SK-N-SH (cell line): ENCODE measurements at regions not wholly inside any gene's neighbourhood (a gene's known extent, or its start where the extent isn't known, plus 50 kb on each side); places are given as distances from the start of the nearest gene placed in this dataset.

Experiments
- CTCF ChIA-PET: fragments of 300-600, 350-600 bp; formaldehyde crosslinking; extraction: SDS; loops from one replicate; lab custom pipeline; 2021; lab: Yijun Ruan, JAX
- POLR2A ChIA-PET: fragments of 350-600 bp; sonication (Branson Sonifier 250); formaldehyde crosslinking; extraction: SDS; loops from one replicate; lab custom pipeline; 2020; ENCODE audit warnings: antibody characterized with exemption, inconsistent platforms; lab: Yijun Ruan, JAX
- DNase-seq: peaks from one replicate; pipeline ENCODE4 v3.0.0; 2012
- H2AFZ ChIP-seq: fragments of 200-600 bp; sonication (generic); 2 replicates; pipeline ENCODE4 v1.8.1; 2016; ENCODE audit warnings: antibody characterized with exemption, mild to moderate bottlenecking, low read depth
- H3F3A ChIP-seq: fragments of 200-600 bp; sonication (generic); replicated peaks from 2 replicates; pipeline ENCODE3; 2016; ENCODE audit warnings: antibody characterized with exemption, mild to moderate bottlenecking; ENCODE audit not compliant: insufficient read depth
- H3K27ac ChIP-seq, 2 experiments: fragments of 200-500 bp in 1 of 2; fragments of 200-600 bp in 1 of 2; sonication (Bioruptor generic) in 1 of 2; sonication (generic), shearing (Covaris generic) in 1 of 2; 2 replicates each; pipeline versions ENCODE4 v1.5.1 to v1.6.1; 2014 to 2016; ENCODE audit warnings: low read depth in 2 of 2, inconsistent platforms in 1 of 2, low read length in 1 of 2, mild to moderate bottlenecking in 1 of 2, mixed read lengths in 1 of 2
- H3K27me3 ChIP-seq: fragments of 200-600 bp; sonication (generic), shearing (Covaris generic); 2 replicates; pipeline ENCODE4 v1.6.1; 2016; ENCODE audit warnings: mixed run types; ENCODE audit not compliant: insufficient read depth
- H3K36me3 ChIP-seq, 2 experiments: fragments of 200-500 bp in 1 of 2; fragments of 200-600 bp in 1 of 2; sonication (Bioruptor generic) in 1 of 2; sonication (generic) in 1 of 2; replicated peaks in 1 of 2; 2 replicates each; pipeline versions ENCODE3 to v1.5.1; 2014 to 2016; ENCODE audit warnings: low read length in 1 of 2, mild to moderate bottlenecking in 1 of 2; ENCODE audit not compliant: insufficient read depth in 2 of 2, control insufficient read depth in 1 of 2
- H3K4me1 ChIP-seq, 2 experiments: fragments of 200-500 bp in 1 of 2; fragments of 200-600 bp in 1 of 2; sonication (Bioruptor generic) in 1 of 2; sonication (generic), shearing (Covaris generic) in 1 of 2; 2 replicates each; pipeline versions ENCODE4 v1.5.1 to v1.6.1; 2014 to 2016; ENCODE audit warnings: low read depth in 1 of 2, low read length in 1 of 2, mixed run types in 1 of 2; ENCODE audit not compliant: insufficient read depth in 2 of 2, control insufficient read depth in 1 of 2
- H3K4me2 ChIP-seq: fragments of 200-600 bp; sonication (generic), shearing (Covaris generic); 2 replicates; pipeline ENCODE4 v1.6.1; 2017; ENCODE audit warnings: mixed run types
- H3K4me3 ChIP-seq, 2 experiments: fragments of 200-500 bp in 1 of 2; fragments of 200-600 bp in 1 of 2; sonication (Bioruptor generic) in 1 of 2; sonication (generic), shearing (Covaris generic) in 1 of 2; 2 replicates each; pipeline versions ENCODE4 v1.5.1 to v1.8.1; 2014 to 2016; ENCODE audit warnings: low read depth in 2 of 2, inconsistent platforms in 1 of 2, low read length in 1 of 2, mild to moderate bottlenecking in 1 of 2, mixed read lengths in 1 of 2, moderate library complexity in 1 of 2
- H3K79me2 ChIP-seq: fragments of 200-600 bp; sonication (generic); 2 replicates; pipeline ENCODE4 v1.8.1; 2017; ENCODE audit warnings: mild to moderate bottlenecking; ENCODE audit not compliant: insufficient read depth
- H3K9ac ChIP-seq: fragments of 200-600 bp; sonication (generic); 2 replicates; pipeline ENCODE4 v1.6.1; 2017; ENCODE audit warnings: mixed run types
- H3K9me2 ChIP-seq: fragments of 200-600 bp; sonication (generic); 2 replicates; pipeline ENCODE4 v1.6.1; 2017; ENCODE audit warnings: mixed run types
- H3K9me3 ChIP-seq: fragments of 200-600 bp; sonication (generic); 2 replicates; pipeline ENCODE4 v1.6.1; 2017; ENCODE audit warnings: mixed run types, mild to moderate bottlenecking, moderate library complexity
- H4K20me1 ChIP-seq: fragments of 200-600 bp; sonication (generic); 2 replicates; pipeline ENCODE4 v1.6.1; 2017; ENCODE audit warnings: mild to moderate bottlenecking, mixed run types; ENCODE audit not compliant: insufficient read depth
- CTCF ChIP-seq: fragments of 200-600 bp; sonication (generic); IDR thresholded peaks from 2 replicates; pipeline ENCODE4 v1.6.1; 2017; ENCODE audit warnings: antibody characterized with exemption, mild to moderate bottlenecking, moderate library complexity
- ELF1 ChIP-seq: IDR thresholded peaks from 2 replicates; pipeline ENCODE4 v1.4.0; 2012
- FOSL2 ChIP-seq: IDR thresholded peaks from 2 replicates; pipeline ENCODE4 v1.4.0; 2012; ENCODE audit warnings: low read depth, mild to moderate bottlenecking, moderate library complexity, borderline replicate concordance
- FOXJ3 ChIP-seq: sonication (generic); formaldehyde crosslinking; IDR thresholded peaks from 2 replicates; pipeline ENCODE4 v1.5.1; 2020; ENCODE audit warnings: mild to moderate bottlenecking, missing genetic modification reagents
- FOXM1 ChIP-seq: IDR thresholded peaks from 2 replicates; pipeline ENCODE4 v1.4.0; 2012; ENCODE audit warnings: low read depth, mild to moderate bottlenecking
- JUND ChIP-seq: IDR thresholded peaks from 2 replicates; pipeline ENCODE4 v1.4.0; 2012
- NRF1 ChIP-seq: IDR thresholded peaks from 2 replicates; pipeline ENCODE4 v1.6.1; 2012; ENCODE audit warnings: low read depth, mild to moderate bottlenecking, low read length
- PBX3 ChIP-seq: IDR thresholded peaks from 2 replicates; pipeline ENCODE4; 2012
- RAD21 ChIP-seq: IDR thresholded peaks from 2 replicates; pipeline ENCODE4 v1.6.1; 2012; ENCODE audit warnings: mild to moderate bottlenecking, low read length
- RCOR1 ChIP-seq: fragments of 150-350 bp; IDR thresholded peaks from 2 replicates; pipeline ENCODE4 v1.6.1; 2017; ENCODE audit warnings: antibody characterized with exemption, low read length
- REST ChIP-seq: IDR thresholded peaks from 2 replicates; pipeline ENCODE4 v1.6.1; 2012; ENCODE audit warnings: mild to moderate bottlenecking, low read depth, low read length, moderate library complexity
- RFX5 ChIP-seq: IDR thresholded peaks from 2 replicates; pipeline ENCODE4 v1.6.1; 2012; ENCODE audit warnings: mild to moderate bottlenecking, improper control_type of control experiment, low read length
- RXRA ChIP-seq: IDR thresholded peaks from 2 replicates; pipeline ENCODE4 v1.4.0; 2012; ENCODE audit warnings: low read depth, mild to moderate bottlenecking, borderline replicate concordance
- SMC3 ChIP-seq: IDR thresholded peaks from 2 replicates; pipeline ENCODE4 v1.6.1; 2012; ENCODE audit warnings: low read depth, low read length, improper control_type of control experiment
- TAF1 ChIP-seq: IDR thresholded peaks from 2 replicates; pipeline ENCODE4 v1.6.1; 2012; ENCODE audit warnings: low read depth, mild to moderate bottlenecking, low read length, moderate library complexity, borderline replicate concordance
- USF1 ChIP-seq: IDR thresholded peaks from 2 replicates; pipeline ENCODE4 v1.4.0; 2012; ENCODE audit warnings: low read depth, borderline replicate concordance
- ZBTB33 ChIP-seq: IDR thresholded peaks from 2 replicates; pipeline ENCODE4 v1.4.0; 2012; ENCODE audit warnings: low read depth, borderline replicate concordance
- WGBS: methylation state at CpG from one replicate; pipeline ENCODE4 v1.1.6; 2017; ENCODE audit warnings: low lambda C conversion rate; 5-methylcytosine and 5-hydroxymethylcytosine counted together

- Histone ChIP-seq H3K4me1 (peaks cover 0 to 50% of the 10 kb centered on the region in 2 experiments; a peak in 2 of 4 replicates), H3K9ac (no peak overlapping the region), H3K4me3 (peak overlapping the region in 1 of 2 experiments; percentile 22; a peak in 1 of 4 replicates), H3K4me2 (peak overlapping the region; percentile 42; the same call in 1 of the 2 replicates), H3K27me3 (no peaks in the 10 kb centered on the region), H3K79me2 (no peaks in the 10 kb centered on the region), H3K27ac (peak overlapping the region; percentile 41 to 98; a peak in 3 of 4 replicates), H3K9me2 (no peaks in the 10 kb centered on the region), H3K36me3 (no peaks in the 10 kb centered on the region), H4K20me1 (no peaks in the 10 kb centered on the region), H3K9me3 (no peaks in the 10 kb centered on the region), H2AFZ (peak overlapping the region; percentile 83), H3F3A (peaks cover 3% of the 10 kb centered on the region)
- CTCF ChIA-PET, result interaction anchor here (0.7 to 10.3 kb wide), 71 partner anchors 9 to 1235 kb away, joined by 3 to 261 read pairs (median 4); partner anchors contain the start of gene PLXNA2
- 13% methylated on average over 6 of the region's 6 CpGs for WGBS
- peak; percentile 81 for TF ChIP-seq SMC3
- no peak for TF ChIP-seq PBX3
- peak; percentile 59; the same call in 1 of the 2 replicates for TF ChIP-seq RCOR1
- TF ChIP-seq FOXJ3 (CRISPR knock-in tag), result no peak
- TF ChIP-seq JUND, result no peak
- TF ChIP-seq RAD21, result peak; percentile 93
- peak; percentile 95 for TF ChIP-seq CTCF
- peak; percentile 53 for DNase-seq
- POLR2A ChIA-PET, result interaction anchor here (1.3 kb wide), 1 partner anchor 103 kb away, joined by 5 read pairs; no protein-coding TSS in a partner anchor
Measured at GRCh38 chr1:209248649-209249279, 334.8 kb upstream of the CAMK1G start.

- Histone ChIP-seq H3F3A (peaks cover 3% of the 10 kb centered on the region), H3K4me1 (peaks cover 0 to 50% of the 10 kb centered on the region in 2 experiments; a peak in 2 of 4 replicates), H3K27me3 (no peaks in the 10 kb centered on the region), H3K36me3 (no peaks in the 10 kb centered on the region), H3K9me2 (no peaks in the 10 kb centered on the region), H3K4me2 (peak overlapping the region; percentile 42; the same call in 1 of the 2 replicates), H4K20me1 (no peaks in the 10 kb centered on the region), H2AFZ (peak overlapping the region; percentile 83), H3K4me3 (no peak overlapping the region), H3K9ac (no peak overlapping the region), H3K9me3 (no peaks in the 10 kb centered on the region), H3K79me2 (no peaks in the 10 kb centered on the region), H3K27ac (peak overlapping the region; percentile 41 to 98; a peak in 3 of 4 replicates)
- WGBS, result 6% methylated on average over 2 of the region's 2 CpGs
- CTCF ChIA-PET, result interaction anchor here (0.7 to 10.3 kb wide), 63 partner anchors 10 to 1155 kb away, joined by 3 to 261 read pairs (median 5); no protein-coding TSS in a partner anchor
- POLR2A ChIA-PET, result interaction anchor here (1.3 kb wide), 1 partner anchor 102 kb away, joined by 5 read pairs; no protein-coding TSS in a partner anchor
- peak; percentile 46 for DNase-seq
- TF ChIP-seq USF1, result no peak
- no peak for TF ChIP-seq TAF1
- TF ChIP-seq FOSL2, result no peak
- peak; percentile 36 for TF ChIP-seq RAD21
- TF ChIP-seq RFX5, result no peak
- TF ChIP-seq NRF1, result no peak
- TF ChIP-seq FOXM1, result no peak
- TF ChIP-seq RXRA, result no peak
- no peak for TF ChIP-seq ELF1
- no peak for TF ChIP-seq REST
- no peak for TF ChIP-seq ZBTB33
Measured at GRCh38 chr1:209249280-209249670, 334.2 kb upstream of the CAMK1G start.
